Nephron progenitor cell (in vitro differentiated cells): ENCODE measurements at regions not wholly inside any gene's neighbourhood (a gene's known extent, or its start where the extent isn't known, plus 50 kb on each side); places are given as distances from the start of the nearest gene placed in this dataset.

Source experiments
- DNase-seq: peaks from one replicate; pipeline ENCODE4 v3.0.0; 2021
- H3K27ac Mint-ChIP-seq: 2 replicates; pipeline ENCODE4 v1.8.0; 2021; ENCODE audit warnings: mild to moderate bottlenecking, moderate library complexity, mixed read lengths
- H3K27me3 Mint-ChIP-seq: 2 replicates; pipeline ENCODE4 v1.8.0; 2021; ENCODE audit warnings: mild to moderate bottlenecking, low read depth, mixed read lengths; ENCODE audit not compliant: poor library complexity
- H3K36me3 Mint-ChIP-seq: 2 replicates; pipeline ENCODE4 v1.8.0; 2021; ENCODE audit warnings: low read depth, mixed read lengths
- H3K4me1 Mint-ChIP-seq: 2 replicates; pipeline ENCODE4 v1.8.0; 2021; ENCODE audit warnings: mixed read lengths
- H3K4me3 Mint-ChIP-seq: 2 replicates; pipeline ENCODE4 v1.8.0; 2021; ENCODE audit warnings: mild to moderate bottlenecking, moderate library complexity, mixed read lengths
- H3K9me3 Mint-ChIP-seq: 2 replicates; pipeline ENCODE4 v1.8.0; 2021; ENCODE audit warnings: mild to moderate bottlenecking, moderate library complexity, mixed read lengths
- TF ChIP-seq, protein P1 (sequence below): fragments of 200-600 bp; sonication (generic); IDR thresholded peaks from 2 replicates; pipeline ENCODE4 v1.5.0; 2021; ENCODE audit warnings: antibody characterized with exemption

DNA sequence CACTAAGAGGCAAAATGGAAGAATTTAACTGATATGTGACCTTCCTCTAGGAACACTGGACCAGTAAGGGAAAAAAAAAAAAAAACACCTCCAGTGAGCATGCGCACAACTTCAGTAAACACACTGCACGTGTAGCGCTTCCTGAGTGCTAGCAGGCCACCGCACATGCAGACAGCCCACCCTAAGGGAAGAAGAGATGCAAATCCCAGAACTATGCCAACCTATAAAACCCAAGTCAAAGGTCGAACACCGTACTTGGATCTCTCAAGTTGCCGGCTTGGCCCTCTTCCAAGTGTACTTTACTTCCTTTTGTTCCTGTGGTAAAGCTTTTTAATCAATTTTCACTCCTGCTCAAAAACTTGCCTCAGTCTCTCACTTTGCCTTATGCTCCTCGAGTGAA lies 64.5 kb upstream of the CADPS start:
- Mint-ChIP-seq H3K27me3 (no peaks in the 10 kb centered on the region), H3K4me1 (peaks cover 34% of the 10 kb centered on the region), H3K36me3 (no peaks in the 10 kb centered on the region), H3K4me3 (no peak overlapping the region), H3K27ac (no peak overlapping the region), H3K9me3 (peaks cover 20% of the 10 kb centered on the region)
- no peak for DNase-seq
- TF ChIP-seq, protein P1, sequence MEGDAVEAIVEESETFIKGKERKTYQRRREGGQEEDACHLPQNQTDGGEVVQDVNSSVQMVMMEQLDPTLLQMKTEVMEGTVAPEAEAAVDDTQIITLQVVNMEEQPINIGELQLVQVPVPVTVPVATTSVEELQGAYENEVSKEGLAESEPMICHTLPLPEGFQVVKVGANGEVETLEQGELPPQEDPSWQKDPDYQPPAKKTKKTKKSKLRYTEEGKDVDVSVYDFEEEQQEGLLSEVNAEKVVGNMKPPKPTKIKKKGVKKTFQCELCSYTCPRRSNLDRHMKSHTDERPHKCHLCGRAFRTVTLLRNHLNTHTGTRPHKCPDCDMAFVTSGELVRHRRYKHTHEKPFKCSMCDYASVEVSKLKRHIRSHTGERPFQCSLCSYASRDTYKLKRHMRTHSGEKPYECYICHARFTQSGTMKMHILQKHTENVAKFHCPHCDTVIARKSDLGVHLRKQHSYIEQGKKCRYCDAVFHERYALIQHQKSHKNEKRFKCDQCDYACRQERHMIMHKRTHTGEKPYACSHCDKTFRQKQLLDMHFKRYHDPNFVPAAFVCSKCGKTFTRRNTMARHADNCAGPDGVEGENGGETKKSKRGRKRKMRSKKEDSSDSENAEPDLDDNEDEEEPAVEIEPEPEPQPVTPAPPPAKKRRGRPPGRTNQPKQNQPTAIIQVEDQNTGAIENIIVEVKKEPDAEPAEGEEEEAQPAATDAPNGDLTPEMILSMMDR, result no peak

- H3K27ac Mint-ChIP-seq, result peak overlapping the region; percentile 77
- no peak for DNase-seq
- TF ChIP-seq, protein P1, result no peak
- peaks cover 20% of the 10 kb centered on the region for H3K9me3 Mint-ChIP-seq
- H3K4me3 Mint-ChIP-seq, result no peak overlapping the region
- H3K36me3 Mint-ChIP-seq, result no peaks in the 10 kb centered on the region
- no peaks in the 10 kb centered on the region for H3K27me3 Mint-ChIP-seq
- H3K4me1 Mint-ChIP-seq, result peaks cover 25% of the 10 kb centered on the region
Measured at GRCh38 chr3:62940771-62941563, 65.8 kb upstream of the CADPS start.

GRCh38 chr3:62942227-62942626 lies 67.0 kb upstream of the CADPS start:
- H3K4me3 Mint-ChIP-seq, result no peak overlapping the region
- no peaks in the 10 kb centered on the region for H3K36me3 Mint-ChIP-seq
- no peak overlapping the region for H3K27ac Mint-ChIP-seq
- peaks cover 25% of the 10 kb centered on the region for H3K4me1 Mint-ChIP-seq
- TF ChIP-seq, protein P1, result no peak
- H3K27me3 Mint-ChIP-seq, result no peaks in the 10 kb centered on the region
- peaks cover 20% of the 10 kb centered on the region for H3K9me3 Mint-ChIP-seq
- DNase-seq, result peak; percentile 4

DNA sequence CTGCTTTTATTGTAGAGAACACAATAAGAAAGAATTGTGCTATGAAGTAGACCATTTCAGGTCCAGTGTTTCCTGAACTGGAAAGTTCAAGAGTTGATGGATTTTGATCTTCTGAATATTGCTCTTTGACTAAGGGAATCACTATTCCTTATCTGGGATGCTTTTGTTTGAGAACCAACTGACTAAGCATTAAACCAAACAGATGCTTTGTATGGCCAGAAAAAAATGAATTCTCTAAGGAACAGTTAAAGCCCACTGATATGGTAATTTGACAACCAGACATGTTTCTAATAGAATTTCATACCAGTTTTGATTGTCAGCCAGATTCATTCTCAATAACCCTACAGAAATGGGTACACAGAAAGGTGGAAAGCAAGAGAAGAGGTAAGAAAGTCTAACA lies 67.5 kb upstream of the CADPS start:
- H3K36me3 Mint-ChIP-seq, result no peaks in the 10 kb centered on the region
- peaks cover 20% of the 10 kb centered on the region for H3K9me3 Mint-ChIP-seq
- H3K27ac Mint-ChIP-seq, result no peak overlapping the region
- DNase-seq, result no peak
- H3K27me3 Mint-ChIP-seq, result no peaks in the 10 kb centered on the region
- H3K4me1 Mint-ChIP-seq, result peaks cover 25% of the 10 kb centered on the region
- no peak overlapping the region for H3K4me3 Mint-ChIP-seq
- TF ChIP-seq, protein P1, result no peak

DNA sequence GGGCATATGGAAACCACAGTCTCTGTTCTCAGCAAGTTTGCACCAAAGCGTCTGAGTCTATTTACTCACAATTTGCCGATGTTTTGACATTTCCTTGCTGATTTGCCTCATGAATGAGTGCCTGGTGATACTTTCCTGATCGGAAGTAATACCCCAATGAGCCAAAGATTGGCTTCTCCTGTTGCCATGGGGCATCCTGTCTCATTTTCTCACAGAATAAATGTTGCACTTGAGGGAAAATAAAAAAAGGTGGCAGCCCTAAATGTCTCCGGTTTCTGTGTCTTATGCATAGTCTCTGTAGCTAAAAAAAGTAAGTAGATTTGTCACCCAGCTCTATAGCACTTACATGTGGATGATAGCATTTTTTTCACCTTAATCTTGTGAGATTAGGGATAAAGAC lies 73.7 kb upstream of the CADPS start:
- no peak overlapping the region for H3K27ac Mint-ChIP-seq

More for the DNA sequence above, 73.7 kb upstream of the CADPS start:
- no peak for DNase-seq
- Mint-ChIP-seq H3K27me3 (no peaks in the 10 kb centered on the region), H3K9me3 (peaks cover 3% of the 10 kb centered on the region), H3K4me1 (peaks cover 9% of the 10 kb centered on the region), H3K36me3 (no peaks in the 10 kb centered on the region), H3K4me3 (no peak overlapping the region)
- TF ChIP-seq, protein P1, result no peak
